ENCODE measurements at regions not wholly inside any gene's neighbourhood (a gene's known extent, or its start where the extent isn't known, plus 50 kb on each side); places are given as distances from the start of the nearest gene placed in this dataset.

- no peaks in the 10 kb centered on the region for H3K36me3 ChIP-seq
- H3K4me3 ChIP-seq, result no peak overlapping the region
- no peaks in the 10 kb centered on the region for H3K9me3 ChIP-seq
- H3K27me3 ChIP-seq, result no peaks in the 10 kb centered on the region
- DNase-seq, result no peak
Measured at GRCh38 chr4:135840781-135841180, 1639.2 kb upstream of the PABPC4L start.

- no peaks in the 10 kb centered on the region for H3K27me3 ChIP-seq
- no peaks in the 10 kb centered on the region for H3K36me3 ChIP-seq
- H3K9me3 ChIP-seq, result no peaks in the 10 kb centered on the region
- no peak for DNase-seq
- no peak overlapping the region for H3K4me3 ChIP-seq
Measured at GRCh38 chr4:135839712-135840111, 1638.1 kb upstream of the PABPC4L start.

GRCh38 chr4:135838889-135839288 is 1637.3 kb upstream of the PABPC4L start:
- DNase-seq, result peak; percentile 5
- Histone ChIP-seq H3K4me3 (no peak overlapping the region), H3K27me3 (no peaks in the 10 kb centered on the region), H3K36me3 (no peaks in the 10 kb centered on the region), H3K9me3 (no peaks in the 10 kb centered on the region)

DNA sequence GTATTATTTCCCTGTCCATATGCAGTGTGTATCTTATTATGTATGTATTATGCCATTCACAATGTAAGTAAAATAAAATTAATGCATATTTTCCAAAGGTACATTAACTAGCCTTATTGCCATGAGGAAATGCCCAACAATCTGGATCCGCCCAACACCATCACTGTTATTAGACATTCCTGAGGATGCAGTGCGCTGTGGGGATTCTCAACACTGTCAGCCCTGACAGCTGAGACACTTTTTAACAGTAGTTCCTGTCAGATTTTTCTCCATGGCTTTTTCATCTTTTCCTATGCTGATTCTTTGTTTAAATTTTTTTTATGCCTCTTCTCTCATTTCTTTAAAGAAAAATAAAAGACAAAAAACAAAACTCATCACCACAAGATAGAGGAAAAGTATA is 1632.9 kb upstream of the PABPC4L start:
- Histone ChIP-seq H3K36me3 (no peaks in the 10 kb centered on the region), H3K4me3 (no peak overlapping the region), H3K9me3 (no peaks in the 10 kb centered on the region), H3K27me3 (no peaks in the 10 kb centered on the region)
- DNase-seq, result no peak

- no peak for DNase-seq
Measured at GRCh38 chr4:135833529-135833928, 1631.9 kb upstream of the PABPC4L start.

DNA sequence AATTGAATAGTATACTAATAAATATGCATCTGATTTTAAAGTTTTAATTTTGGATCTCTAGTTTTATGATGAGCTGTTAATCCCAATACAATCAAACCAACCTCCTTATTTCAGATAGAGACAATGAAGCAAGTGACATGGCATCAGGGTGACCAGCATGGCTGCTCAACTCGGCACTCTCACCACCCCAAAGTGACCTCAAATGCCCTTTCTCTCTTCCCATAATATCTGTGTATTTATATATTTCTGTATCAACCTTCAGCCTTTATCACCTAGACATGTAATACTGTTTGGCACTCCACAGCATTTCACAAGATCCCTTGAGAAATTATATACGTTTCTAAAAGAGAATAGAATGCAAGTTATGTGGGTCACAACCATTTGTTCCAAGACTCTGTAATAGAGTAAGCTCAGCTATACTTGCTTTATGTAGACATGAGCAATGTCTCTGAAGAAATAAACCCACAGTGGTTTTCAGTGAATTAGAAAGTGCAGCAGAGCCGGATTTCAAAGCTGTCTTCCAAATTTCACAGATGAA is 1623.2 kb upstream of the PABPC4L start:
- no peaks in the 10 kb centered on the region for H3K9me3 ChIP-seq
- no peak for DNase-seq
- H3K36me3 ChIP-seq, result no peaks in the 10 kb centered on the region
- no peak overlapping the region for H3K4me3 ChIP-seq
- no peaks in the 10 kb centered on the region for H3K27me3 ChIP-seq

More at GRCh38 chr4:135833529-135833928, 1631.9 kb upstream of the PABPC4L start:
- no peaks in the 10 kb centered on the region for H3K9me3 ChIP-seq
- no peaks in the 10 kb centered on the region for H3K27me3 ChIP-seq
- H3K4me3 ChIP-seq, result no peak overlapping the region
- H3K36me3 ChIP-seq, result no peaks in the 10 kb centered on the region

- H3K4me3 ChIP-seq, result no peak overlapping the region
- H3K9me3 ChIP-seq, result no peaks in the 10 kb centered on the region
- H3K27me3 ChIP-seq, result no peaks in the 10 kb centered on the region
- H3K36me3 ChIP-seq, result no peaks in the 10 kb centered on the region
- DNase-seq, result no peak
Measured at GRCh38 chr4:135804785-135805184, 1603.2 kb upstream of the PABPC4L start.

- DNase-seq, result no peak
- H3K9me3 ChIP-seq, result no peaks in the 10 kb centered on the region
- no peak overlapping the region for H3K4me3 ChIP-seq
- no peaks in the 10 kb centered on the region for H3K36me3 ChIP-seq
- no peaks in the 10 kb centered on the region for H3K27me3 ChIP-seq
Measured at GRCh38 chr4:135777361-135777760, 1575.8 kb upstream of the PABPC4L start.

- Histone ChIP-seq H3K36me3 (no peaks in the 10 kb centered on the region), H3K27me3 (no peaks in the 10 kb centered on the region), H3K9me3 (no peaks in the 10 kb centered on the region), H3K4me3 (no peak overlapping the region)
- no peak for DNase-seq
Measured at GRCh38 chr4:135775909-135776308, 1574.3 kb upstream of the PABPC4L start.

DNA sequence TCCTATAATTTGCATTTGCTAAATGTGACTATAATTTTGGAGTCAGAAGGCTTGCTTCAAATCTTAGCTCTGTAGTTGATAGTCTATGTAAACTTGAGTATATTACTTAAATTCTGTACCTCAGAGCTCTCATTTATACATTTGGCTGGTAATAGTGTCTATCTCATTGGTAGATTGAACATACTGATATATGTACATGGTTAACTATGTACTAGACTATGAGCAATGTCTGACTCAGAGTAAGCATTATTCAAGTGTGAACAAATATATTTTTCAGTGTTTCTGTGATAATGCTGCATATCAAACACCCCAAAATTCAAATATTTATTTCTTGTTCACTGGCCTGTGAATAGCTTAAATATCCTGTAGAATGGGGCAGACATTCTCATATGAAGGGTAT is 1568.9 kb upstream of the PABPC4L start:
- Histone ChIP-seq H3K36me3 (no peaks in the 10 kb centered on the region), H3K9me3 (no peaks in the 10 kb centered on the region), H3K4me3 (no peak overlapping the region), H3K27me3 (no peaks in the 10 kb centered on the region)
- no peak for DNase-seq

GRCh38 chr4:135744928-135745327 is 1543.3 kb upstream of the PABPC4L start:
- H3K4me3 ChIP-seq, result no peak overlapping the region
- DNase-seq, result no peak
- no peaks in the 10 kb centered on the region for H3K27me3 ChIP-seq
- H3K36me3 ChIP-seq, result no peaks in the 10 kb centered on the region
- no peaks in the 10 kb centered on the region for H3K9me3 ChIP-seq

GRCh38 chr4:135741583-135741982 is 1540.0 kb upstream of the PABPC4L start:
- Histone ChIP-seq H3K9me3 (no peaks in the 10 kb centered on the region), H3K36me3 (no peaks in the 10 kb centered on the region), H3K27me3 (no peaks in the 10 kb centered on the region), H3K4me3 (no peak overlapping the region)
- no peak for DNase-seq

DNA sequence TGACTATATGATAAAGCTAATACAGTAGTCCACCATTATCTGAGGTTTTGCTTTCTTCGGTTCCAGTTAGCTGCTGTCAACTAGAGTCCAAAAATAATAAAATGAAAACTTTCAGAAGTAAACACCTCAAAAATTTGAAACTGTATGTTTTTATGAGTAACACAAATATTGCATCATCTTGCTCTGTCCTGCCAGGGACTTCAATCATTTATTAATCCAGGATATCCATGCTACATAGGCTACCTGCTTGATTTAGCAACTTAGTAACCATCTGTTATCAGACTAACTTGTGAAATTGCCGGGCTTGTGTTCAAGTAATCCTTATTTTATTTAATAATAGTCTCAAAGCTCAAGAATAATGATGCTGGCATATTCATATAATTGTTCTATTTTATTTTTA is 1537.8 kb upstream of the PABPC4L start:
- DNase-seq, result no peak
- Histone ChIP-seq H3K27me3 (no peaks in the 10 kb centered on the region), H3K9me3 (no peaks in the 10 kb centered on the region), H3K36me3 (no peaks in the 10 kb centered on the region), H3K4me3 (no peak overlapping the region)

DNA sequence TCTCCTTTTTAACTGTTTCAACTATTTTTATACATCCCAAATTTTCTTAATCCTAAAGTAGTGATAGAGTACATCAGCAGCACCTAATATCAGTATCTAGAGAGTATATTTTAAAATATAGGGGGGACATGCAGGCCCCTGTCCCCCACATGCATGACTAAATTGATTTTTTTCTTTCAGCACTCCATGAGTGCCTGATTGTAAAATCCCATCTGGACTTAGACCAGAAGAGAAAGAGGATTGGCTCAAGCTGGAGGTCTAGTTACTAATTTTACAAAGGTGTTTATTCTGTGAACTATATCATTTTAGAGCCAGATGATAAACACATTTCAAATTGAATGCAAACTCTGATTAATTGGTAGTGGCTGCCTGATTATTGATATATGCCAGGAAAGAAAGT is 1533.9 kb upstream of the PABPC4L start:
- no peaks in the 10 kb centered on the region for H3K27me3 ChIP-seq
- H3K9me3 ChIP-seq, result no peaks in the 10 kb centered on the region
- no peak overlapping the region for H3K4me3 ChIP-seq
- DNase-seq, result no peak
- no peaks in the 10 kb centered on the region for H3K36me3 ChIP-seq

- H3K27me3 ChIP-seq, result no peaks in the 10 kb centered on the region
- no peak for DNase-seq
- H3K4me3 ChIP-seq, result no peak overlapping the region
- H3K9me3 ChIP-seq, result no peaks in the 10 kb centered on the region
- H3K36me3 ChIP-seq, result no peaks in the 10 kb centered on the region
Measured at GRCh38 chr4:135732448-135732847, 1530.9 kb upstream of the PABPC4L start.

GRCh38 chr4:135731682-135732081 is 1530.1 kb upstream of the PABPC4L start:
- H3K9me3 ChIP-seq, result no peaks in the 10 kb centered on the region
- H3K27me3 ChIP-seq, result no peaks in the 10 kb centered on the region
- H3K4me3 ChIP-seq, result no peak overlapping the region
- DNase-seq, result no peak
- no peaks in the 10 kb centered on the region for H3K36me3 ChIP-seq

GRCh38 chr4:135724421-135724820 is 1522.8 kb upstream of the PABPC4L start:
- Histone ChIP-seq H3K9me3 (no peaks in the 10 kb centered on the region), H3K4me3 (no peak overlapping the region), H3K36me3 (no peaks in the 10 kb centered on the region), H3K27me3 (no peaks in the 10 kb centered on the region)
- no peak for DNase-seq

DNA sequence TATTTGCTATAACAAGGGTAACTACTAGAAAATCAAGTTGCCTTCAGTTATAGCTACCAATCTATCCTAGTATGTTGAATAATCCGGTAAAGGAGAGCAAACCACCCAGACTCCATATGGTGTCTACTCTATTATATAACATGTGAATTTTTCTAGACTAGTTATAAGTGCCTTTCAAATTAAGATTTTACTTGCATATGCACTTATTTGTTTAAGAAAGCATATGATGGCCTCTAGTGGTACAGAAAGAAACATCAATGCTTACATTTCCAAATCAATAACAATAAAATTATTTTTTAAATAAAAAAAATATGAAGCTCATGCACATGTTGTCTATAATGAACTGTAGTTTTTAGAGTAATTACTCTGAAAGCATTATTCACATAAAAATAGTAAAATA is 1516.4 kb upstream of the PABPC4L start:
- Histone ChIP-seq H3K27me3 (no peaks in the 10 kb centered on the region), H3K9me3 (no peaks in the 10 kb centered on the region), H3K36me3 (no peaks in the 10 kb centered on the region), H3K4me3 (no peak overlapping the region)
- no peak for DNase-seq

DNA sequence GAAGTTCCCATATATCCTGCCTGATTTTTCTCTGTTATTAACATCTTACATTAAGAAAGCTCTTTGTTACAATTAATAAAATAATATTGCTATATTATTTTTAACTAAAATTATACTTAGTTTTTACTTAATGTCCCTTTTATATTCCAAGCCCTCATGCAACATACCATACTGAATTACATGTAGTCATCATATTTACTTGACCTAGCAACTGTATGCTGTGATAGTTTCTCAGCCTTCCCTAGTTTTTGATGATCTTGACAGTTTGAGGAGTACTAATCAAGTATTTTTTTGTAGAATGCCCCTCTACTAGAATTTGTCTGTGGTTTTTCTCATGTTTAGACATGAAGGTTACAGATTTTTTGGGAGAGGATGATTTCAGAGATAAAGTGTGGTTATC is 1503.8 kb upstream of the PABPC4L start:
- no peak for DNase-seq
- H3K27me3 ChIP-seq, result no peaks in the 10 kb centered on the region
- H3K4me3 ChIP-seq, result no peak overlapping the region
- no peaks in the 10 kb centered on the region for H3K36me3 ChIP-seq
- no peaks in the 10 kb centered on the region for H3K9me3 ChIP-seq

Measured in MG63 (cell line).